ENCODE measurements at regions not wholly inside any gene's neighbourhood (a gene's known extent, or its start where the extent isn't known, plus 50 kb on each side); places are given as distances from the start of the nearest gene placed in this dataset.

- Mint-ChIP-seq H3K27me3 (no peaks in the 10 kb centered on the region), H3K4me1 (no peaks in the 10 kb centered on the region), H3K9me3 (peaks cover 21% of the 10 kb centered on the region), H3K4me3 (no peak overlapping the region), H3K36me3 (no peaks in the 10 kb centered on the region), H3K27ac (no peak overlapping the region)
- CTCF ChIA-PET = no interaction called here
- no peak for DNase-seq
Observed at GRCh38 chr9:118734696-118735095, 634.5 kb downstream of the BRINP1 start.

- H3K27me3 Mint-ChIP-seq = no peaks in the 10 kb centered on the region
- peaks cover 21% of the 10 kb centered on the region for H3K9me3 Mint-ChIP-seq
- no peak overlapping the region for H3K27ac Mint-ChIP-seq
- H3K4me1 Mint-ChIP-seq = no peaks in the 10 kb centered on the region
- no peak for DNase-seq
- CTCF ChIA-PET = no interaction called here
- no peaks in the 10 kb centered on the region for H3K36me3 Mint-ChIP-seq
- H3K4me3 Mint-ChIP-seq = no peak overlapping the region
Observed at GRCh38 chr9:118736406-118736805, 632.8 kb downstream of the BRINP1 start.

GRCh38 chr9:118751077-118751847, 618.0 kb downstream of the BRINP1 start:
- CTCF ChIA-PET = no interaction called here
- H3K27ac Mint-ChIP-seq = no peak overlapping the region
- no peak for DNase-seq
- peaks cover 2% of the 10 kb centered on the region for H3K9me3 Mint-ChIP-seq
- no peaks in the 10 kb centered on the region for H3K27me3 Mint-ChIP-seq
- no peaks in the 10 kb centered on the region for H3K4me1 Mint-ChIP-seq
- H3K4me3 Mint-ChIP-seq = no peak overlapping the region
- no peaks in the 10 kb centered on the region for H3K36me3 Mint-ChIP-seq

GRCh38 chr9:118751848-118752223, 617.4 kb downstream of the BRINP1 start:
- Mint-ChIP-seq H3K4me3 (no peak overlapping the region), H3K9me3 (peaks cover 2% of the 10 kb centered on the region), H3K4me1 (no peaks in the 10 kb centered on the region), H3K27ac (no peak overlapping the region), H3K27me3 (no peaks in the 10 kb centered on the region), H3K36me3 (no peaks in the 10 kb centered on the region)
- CTCF ChIA-PET = no interaction called here
- no peak for DNase-seq

GRCh38 chr9:118761016-118761790, 608.0 kb downstream of the BRINP1 start:
- H3K36me3 Mint-ChIP-seq = no peaks in the 10 kb centered on the region
- H3K4me3 Mint-ChIP-seq = no peak overlapping the region
- no peak overlapping the region for H3K27ac Mint-ChIP-seq
- CTCF ChIA-PET = no interaction called here
- H3K27me3 Mint-ChIP-seq = no peaks in the 10 kb centered on the region
- no peaks in the 10 kb centered on the region for H3K4me1 Mint-ChIP-seq
- no peak for DNase-seq
- H3K9me3 Mint-ChIP-seq = peaks cover 2% of the 10 kb centered on the region

- Mint-ChIP-seq H3K4me1 (no peaks in the 10 kb centered on the region), H3K27ac (no peak overlapping the region), H3K36me3 (no peaks in the 10 kb centered on the region), H3K27me3 (no peaks in the 10 kb centered on the region), H3K4me3 (no peak overlapping the region), H3K9me3 (peaks cover 9% of the 10 kb centered on the region)
- DNase-seq = no peak
- CTCF ChIA-PET = no interaction called here
Observed at GRCh38 chr9:118767571-118767970, 601.7 kb downstream of the BRINP1 start.

GRCh38 chr9:118782790-118783463, 586.3 kb downstream of the BRINP1 start:
- H3K4me1 Mint-ChIP-seq = no peaks in the 10 kb centered on the region
- no peaks in the 10 kb centered on the region for H3K27me3 Mint-ChIP-seq
- H3K27ac Mint-ChIP-seq = no peak overlapping the region
- H3K4me3 Mint-ChIP-seq = no peak overlapping the region
- CTCF ChIA-PET = no interaction called here
- H3K9me3 Mint-ChIP-seq = no peaks in the 10 kb centered on the region
- no peaks in the 10 kb centered on the region for H3K36me3 Mint-ChIP-seq
- no peak for DNase-seq

- no peaks in the 10 kb centered on the region for H3K27me3 Mint-ChIP-seq
- H3K27ac Mint-ChIP-seq = no peak overlapping the region
- no peaks in the 10 kb centered on the region for H3K9me3 Mint-ChIP-seq
- DNase-seq = no peak
- H3K4me1 Mint-ChIP-seq = no peaks in the 10 kb centered on the region
- no peak overlapping the region for H3K4me3 Mint-ChIP-seq
- CTCF ChIA-PET = no interaction called here
- H3K36me3 Mint-ChIP-seq = no peaks in the 10 kb centered on the region
Observed at GRCh38 chr9:118784033-118784432, 585.2 kb downstream of the BRINP1 start.

- H3K4me1 Mint-ChIP-seq = no peaks in the 10 kb centered on the region
- H3K9me3 Mint-ChIP-seq = no peaks in the 10 kb centered on the region
- no peaks in the 10 kb centered on the region for H3K36me3 Mint-ChIP-seq
- H3K4me3 Mint-ChIP-seq = no peak overlapping the region
- H3K27me3 Mint-ChIP-seq = no peaks in the 10 kb centered on the region
- CTCF ChIA-PET = no interaction called here
- DNase-seq = no peak
- H3K27ac Mint-ChIP-seq = no peak overlapping the region
Observed at GRCh38 chr9:118785456-118785855, 583.8 kb downstream of the BRINP1 start.

GRCh38 chr9:118786877-118787276, 582.4 kb downstream of the BRINP1 start:
- CTCF ChIA-PET = no interaction called here
- Mint-ChIP-seq H3K9me3 (no peaks in the 10 kb centered on the region), H3K27me3 (no peaks in the 10 kb centered on the region), H3K36me3 (no peaks in the 10 kb centered on the region), H3K27ac (no peak overlapping the region), H3K4me3 (no peak overlapping the region), H3K4me1 (no peaks in the 10 kb centered on the region)
- no peak for DNase-seq

- H3K27me3 Mint-ChIP-seq = no peaks in the 10 kb centered on the region
- no peak overlapping the region for H3K4me3 Mint-ChIP-seq
- no peak for DNase-seq
- no peaks in the 10 kb centered on the region for H3K4me1 Mint-ChIP-seq
- CTCF ChIA-PET = no interaction called here
- H3K9me3 Mint-ChIP-seq = peaks cover 8% of the 10 kb centered on the region
- H3K27ac Mint-ChIP-seq = no peak overlapping the region
- H3K36me3 Mint-ChIP-seq = no peaks in the 10 kb centered on the region
Observed at GRCh38 chr9:118809160-118809625, 560.0 kb downstream of the BRINP1 start.

GRCh38 chr9:118829334-118829733, 539.9 kb downstream of the BRINP1 start:
- CTCF ChIA-PET = no interaction called here
- Mint-ChIP-seq H3K27me3 (no peaks in the 10 kb centered on the region), H3K9me3 (peaks cover 5% of the 10 kb centered on the region), H3K4me1 (no peaks in the 10 kb centered on the region), H3K36me3 (no peaks in the 10 kb centered on the region), H3K4me3 (no peak overlapping the region), H3K27ac (no peak overlapping the region)
- no peak for DNase-seq

GRCh38 chr9:118832371-118832770, 536.9 kb downstream of the BRINP1 start:
- Mint-ChIP-seq H3K9me3 (peaks cover 5% of the 10 kb centered on the region), H3K27me3 (no peaks in the 10 kb centered on the region), H3K4me3 (no peak overlapping the region), H3K36me3 (no peaks in the 10 kb centered on the region), H3K27ac (no peak overlapping the region), H3K4me1 (no peaks in the 10 kb centered on the region)
- DNase-seq = no peak
- CTCF ChIA-PET = no interaction called here

GRCh38 chr9:118836891-118837290, 532.3 kb downstream of the BRINP1 start:
- H3K4me1 Mint-ChIP-seq = no peaks in the 10 kb centered on the region

GRCh38 chr9:118871531-118871930, 497.7 kb downstream of the BRINP1 start:
- H3K4me1 Mint-ChIP-seq = no peaks in the 10 kb centered on the region
- CTCF ChIA-PET = no interaction called here
- H3K36me3 Mint-ChIP-seq = no peaks in the 10 kb centered on the region
- H3K27ac Mint-ChIP-seq = no peak overlapping the region
- peaks cover 9% of the 10 kb centered on the region for H3K9me3 Mint-ChIP-seq
- H3K4me3 Mint-ChIP-seq = no peak overlapping the region
- no peak for DNase-seq
- no peaks in the 10 kb centered on the region for H3K27me3 Mint-ChIP-seq

More at GRCh38 chr9:118836891-118837290, 532.3 kb downstream of the BRINP1 start:
- no peak overlapping the region for H3K27ac Mint-ChIP-seq
- H3K27me3 Mint-ChIP-seq = no peaks in the 10 kb centered on the region
- no peaks in the 10 kb centered on the region for H3K36me3 Mint-ChIP-seq
- no peak for DNase-seq
- CTCF ChIA-PET = no interaction called here
- H3K4me3 Mint-ChIP-seq = no peak overlapping the region
- peaks cover 2% of the 10 kb centered on the region for H3K9me3 Mint-ChIP-seq
